Breast epithelium (tissue), 3 donors: ENCODE measurements at regions not wholly inside any gene's neighbourhood (a gene's known extent, or its start where the extent isn't known, plus 50 kb on each side); places are given as distances from the start of the nearest gene placed in this dataset.

ENCODE experiments used
- CTCF ChIP-seq, 3 donors: fragments of 450-650 bp; IDR thresholded peaks; one replicate each; pipeline ENCODE4 v1.5.1; 2016 to 2017; ENCODE audit warnings: antibody characterized with exemption in 3 of 3, mild to moderate bottlenecking in 3 of 3, moderate library complexity in 3 of 3
- POLR2A ChIP-seq: fragments of 450-650 bp; IDR thresholded peaks from one replicate; pipeline ENCODE4 v1.6.1; 2016; ENCODE audit warnings: antibody characterized with exemption, mild to moderate bottlenecking, moderate library complexity
- POLR2AphosphoS5 ChIP-seq, 3 donors: sonication (generic); formaldehyde crosslinking; IDR thresholded peaks; one replicate each; pipeline ENCODE4 v1.6.1; 2017; ENCODE audit warnings: antibody characterized with exemption in 3 of 3

GRCh38 chrX:115906276-115906675 lies 264.3 kb upstream of the AGTR2 start:
- no peak for TF ChIP-seq CTCF (IDR thresholded peaks at IDR 0.05)
- TF ChIP-seq POLR2AphosphoS5 (IDR thresholded peaks at IDR 0.05): no peak
- no peak for TF ChIP-seq POLR2A
